ENCODE measurements at regions not wholly inside any gene's neighbourhood (a gene's known extent, or its start where the extent isn't known, plus 50 kb on each side); places are given as distances from the start of the nearest gene placed in this dataset.
"Not testable (repeated sequence)": the region's sequence is repeated elsewhere in the genome, so short reads cannot be mapped to it uniquely, and the experiment has no call there.

GRCh38 chr1:143842058-143842457, 129.7 kb downstream of the FAM72C start:
- H3K36me3 ChIP-seq (ENCODE audit: control insufficient read depth in 2 of 2, insufficient read depth in 1 of 2, low read length in 2 of 2); H3K4me3 ChIP-seq (ENCODE audit: low read depth, low read length); H3K9me3 ChIP-seq (ENCODE audit: control insufficient read depth, insufficient read depth, low read depth, low read length); H3K27ac ChIP-seq (ENCODE audit: extremely low read depth, low read depth, low read length); POLR2A ChIA-PET; H3K4me1 ChIP-seq (ENCODE audit: control insufficient read depth, insufficient read depth, low read length); CTCF ChIA-PET: not testable (repeated sequence)

- H3K27ac ChIP-seq (ENCODE audit: extremely low read depth, low read depth, low read length); POLR2A ChIA-PET; H3K4me3 ChIP-seq (ENCODE audit: low read depth, low read length); H3K36me3 ChIP-seq (ENCODE audit: control insufficient read depth in 2 of 2, insufficient read depth in 1 of 2, low read length in 2 of 2); H3K4me1 ChIP-seq (ENCODE audit: control insufficient read depth, insufficient read depth, low read length); H3K9me3 ChIP-seq (ENCODE audit: control insufficient read depth, insufficient read depth, low read depth, low read length); CTCF ChIA-PET: not testable (repeated sequence)
Measured at GRCh38 chr1:143839182-143839581, 132.6 kb downstream of the FAM72C start.

- H3K4me1 ChIP-seq (ENCODE audit: control insufficient read depth, insufficient read depth, low read length); H3K9me3 ChIP-seq (ENCODE audit: control insufficient read depth, insufficient read depth, low read depth, low read length); H3K4me3 ChIP-seq (ENCODE audit: low read depth, low read length); POLR2A ChIA-PET; H3K36me3 ChIP-seq (ENCODE audit: control insufficient read depth in 2 of 2, insufficient read depth in 1 of 2, low read length in 2 of 2); CTCF ChIA-PET; H3K27ac ChIP-seq (ENCODE audit: extremely low read depth, low read depth, low read length): not testable (repeated sequence)
Measured at GRCh38 chr1:143838598-143838929, 133.2 kb downstream of the FAM72C start.

GRCh38 chr1:143837924-143838597, 133.7 kb downstream of the FAM72C start:
- H3K4me3 ChIP-seq (ENCODE audit: low read depth, low read length); H3K9me3 ChIP-seq (ENCODE audit: control insufficient read depth, insufficient read depth, low read depth, low read length); H3K36me3 ChIP-seq (ENCODE audit: control insufficient read depth in 2 of 2, insufficient read depth in 1 of 2, low read length in 2 of 2); H3K4me1 ChIP-seq (ENCODE audit: control insufficient read depth, insufficient read depth, low read length); H3K27ac ChIP-seq (ENCODE audit: extremely low read depth, low read depth, low read length); POLR2A ChIA-PET; CTCF ChIA-PET: not testable (repeated sequence)

GRCh38 chr1:143833376-143833775, 138.4 kb downstream of the FAM72C start:
- H3K27ac ChIP-seq (ENCODE audit: extremely low read depth, low read depth, low read length); POLR2A ChIA-PET; H3K36me3 ChIP-seq (ENCODE audit: control insufficient read depth in 2 of 2, insufficient read depth in 1 of 2, low read length in 2 of 2); CTCF ChIA-PET; H3K4me3 ChIP-seq (ENCODE audit: low read depth, low read length); H3K9me3 ChIP-seq (ENCODE audit: control insufficient read depth, insufficient read depth, low read depth, low read length); H3K4me1 ChIP-seq (ENCODE audit: control insufficient read depth, insufficient read depth, low read length): not testable (repeated sequence)

GRCh38 chr1:143832379-143832716, 139.4 kb downstream of the FAM72C start:
- POLR2A ChIA-PET; H3K4me1 ChIP-seq (ENCODE audit: control insufficient read depth, insufficient read depth, low read length); CTCF ChIA-PET: not testable (repeated sequence)

GRCh38 chr1:143831479-143832378, 140.1 kb downstream of the FAM72C start:
- POLR2A ChIA-PET; H3K9me3 ChIP-seq (ENCODE audit: control insufficient read depth, insufficient read depth, low read depth, low read length); CTCF ChIA-PET; H3K36me3 ChIP-seq (ENCODE audit: control insufficient read depth in 2 of 2, insufficient read depth in 1 of 2, low read length in 2 of 2); H3K4me1 ChIP-seq (ENCODE audit: control insufficient read depth, insufficient read depth, low read length); H3K4me3 ChIP-seq (ENCODE audit: low read depth, low read length); H3K27ac ChIP-seq (ENCODE audit: extremely low read depth, low read depth, low read length): not testable (repeated sequence)

More at GRCh38 chr1:143832379-143832716, 139.4 kb downstream of the FAM72C start:
- H3K4me3 ChIP-seq (ENCODE audit: low read depth, low read length); H3K27ac ChIP-seq (ENCODE audit: extremely low read depth, low read depth, low read length); H3K9me3 ChIP-seq (ENCODE audit: control insufficient read depth, insufficient read depth, low read depth, low read length); H3K36me3 ChIP-seq (ENCODE audit: control insufficient read depth in 2 of 2, insufficient read depth in 1 of 2, low read length in 2 of 2): not testable (repeated sequence)

GRCh38 chr1:143826162-143826561, 145.6 kb downstream of the FAM72C start:
- CTCF ChIA-PET; H3K4me1 ChIP-seq (ENCODE audit: control insufficient read depth, insufficient read depth, low read length); POLR2A ChIA-PET; H3K4me3 ChIP-seq (ENCODE audit: low read depth, low read length); H3K36me3 ChIP-seq (ENCODE audit: control insufficient read depth in 2 of 2, insufficient read depth in 1 of 2, low read length in 2 of 2); H3K27ac ChIP-seq (ENCODE audit: extremely low read depth, low read depth, low read length); H3K9me3 ChIP-seq (ENCODE audit: control insufficient read depth, insufficient read depth, low read depth, low read length): not testable (repeated sequence)

GRCh38 chr1:143824266-143824665, 147.5 kb downstream of the FAM72C start:
- H3K4me1 ChIP-seq (ENCODE audit: control insufficient read depth, insufficient read depth, low read length); POLR2A ChIA-PET; H3K36me3 ChIP-seq (ENCODE audit: control insufficient read depth in 2 of 2, insufficient read depth in 1 of 2, low read length in 2 of 2); H3K4me3 ChIP-seq (ENCODE audit: low read depth, low read length); H3K9me3 ChIP-seq (ENCODE audit: control insufficient read depth, insufficient read depth, low read depth, low read length); H3K27ac ChIP-seq (ENCODE audit: extremely low read depth, low read depth, low read length); CTCF ChIA-PET: not testable (repeated sequence)

GRCh38 chr1:143820058-143820457, 151.7 kb downstream of the FAM72C start:
- H3K36me3 ChIP-seq (ENCODE audit: control insufficient read depth in 2 of 2, insufficient read depth in 1 of 2, low read length in 2 of 2); H3K27ac ChIP-seq (ENCODE audit: extremely low read depth, low read depth, low read length); H3K9me3 ChIP-seq (ENCODE audit: control insufficient read depth, insufficient read depth, low read depth, low read length); H3K4me1 ChIP-seq (ENCODE audit: control insufficient read depth, insufficient read depth, low read length); H3K4me3 ChIP-seq (ENCODE audit: low read depth, low read length); POLR2A ChIA-PET; CTCF ChIA-PET: not testable (repeated sequence)

GRCh38 chr1:143816369-143816768, 155.4 kb downstream of the FAM72C start:
- CTCF ChIA-PET; H3K27ac ChIP-seq (ENCODE audit: extremely low read depth, low read depth, low read length); H3K9me3 ChIP-seq (ENCODE audit: control insufficient read depth, insufficient read depth, low read depth, low read length); H3K36me3 ChIP-seq (ENCODE audit: control insufficient read depth in 2 of 2, insufficient read depth in 1 of 2, low read length in 2 of 2); H3K4me1 ChIP-seq (ENCODE audit: control insufficient read depth, insufficient read depth, low read length); POLR2A ChIA-PET; H3K4me3 ChIP-seq (ENCODE audit: low read depth, low read length): not testable (repeated sequence)
